Inferior parietal cortex (tissue), 1 donor: ENCODE measurements at regions not wholly inside any gene's neighbourhood (a gene's known extent, or its start where the extent isn't known, plus 50 kb on each side); places are given as distances from the start of the nearest gene placed in this dataset.

ENCODE experiments used
- DNase-seq: peaks from one replicate; pipeline ENCODE4 v3.0.0-alpha.2; 2016; ENCODE audit errors: extremely low spot score

DNA sequence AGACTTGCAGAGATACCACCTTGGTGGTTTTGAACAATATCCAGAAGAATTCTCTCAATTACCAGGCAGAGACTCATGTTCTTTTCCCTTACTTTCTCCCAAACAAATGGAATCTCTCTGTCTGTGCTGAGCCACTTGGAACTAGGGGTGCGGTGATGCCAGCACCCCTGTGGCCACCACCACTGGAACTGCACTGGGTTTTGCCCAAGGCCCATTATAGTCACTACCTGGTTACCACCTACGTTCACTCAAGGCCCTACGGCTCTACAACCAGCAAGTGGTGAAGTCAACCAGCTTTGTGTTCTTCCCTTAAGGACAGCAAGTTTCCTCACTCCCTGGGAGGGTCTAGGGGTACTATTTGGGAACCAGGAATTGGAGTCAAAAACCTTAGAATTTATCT, 1183.7 kb downstream of the FSTL5 start:
- no peak for DNase-seq

GRCh38 chr4:160981083-160981482, 1182.7 kb downstream of the FSTL5 start:
- DNase-seq = no peak

GRCh38 chr4:160983035-160983434, 1180.8 kb downstream of the FSTL5 start:
- DNase-seq = no peak

DNA sequence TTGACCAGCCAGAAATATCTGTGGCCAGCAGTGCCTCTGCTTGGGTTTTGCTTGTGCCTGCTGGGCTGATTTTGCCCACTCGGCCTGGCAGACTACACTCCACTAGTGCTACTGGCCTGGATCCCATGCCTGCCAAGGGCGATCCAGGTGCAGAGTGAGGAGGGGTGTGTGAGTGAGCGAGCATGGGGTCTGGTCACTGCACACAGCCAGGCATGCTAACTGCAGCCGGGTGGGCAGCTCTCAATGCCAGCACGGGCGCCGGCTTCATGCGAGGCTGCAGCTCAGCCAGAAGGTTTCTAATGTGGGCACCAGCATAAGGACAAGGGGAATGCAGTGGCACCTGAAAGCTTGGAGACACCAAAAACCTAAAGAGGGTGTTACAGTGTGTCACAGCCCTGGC, 1161.4 kb downstream of the FSTL5 start:
- no peak for DNase-seq

DNA sequence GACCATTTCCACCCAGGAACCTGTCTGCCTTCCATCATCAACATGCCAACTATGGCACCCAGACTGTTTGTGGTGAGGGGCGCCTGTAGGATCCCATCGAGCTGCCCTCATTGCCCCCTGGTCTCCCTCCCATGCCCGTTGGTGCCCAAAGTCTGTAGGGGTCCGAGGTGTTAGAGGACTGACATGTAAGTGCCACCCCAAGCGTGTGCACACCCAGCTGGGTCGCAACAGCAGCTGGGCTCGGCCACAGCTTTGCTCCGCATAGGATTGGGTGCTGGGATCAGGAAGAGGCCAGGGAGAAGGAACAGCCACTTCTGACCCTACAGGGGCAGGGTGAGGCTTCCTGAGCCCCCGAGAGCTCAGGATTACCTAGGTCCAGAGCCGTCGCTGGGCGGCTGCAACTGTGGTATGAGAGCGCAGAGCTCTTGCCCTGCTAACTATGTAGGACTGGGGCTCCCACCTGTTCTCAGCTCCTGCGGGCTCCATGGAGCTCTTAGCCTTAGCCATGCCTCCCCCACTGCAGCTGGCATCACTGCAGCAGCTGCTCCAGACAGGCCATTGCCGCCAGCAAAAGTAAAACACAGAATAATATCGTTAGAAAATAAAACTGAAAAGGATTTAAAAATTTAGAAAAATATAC, 1160.3 kb downstream of the FSTL5 start:
- no peak for DNase-seq

DNA sequence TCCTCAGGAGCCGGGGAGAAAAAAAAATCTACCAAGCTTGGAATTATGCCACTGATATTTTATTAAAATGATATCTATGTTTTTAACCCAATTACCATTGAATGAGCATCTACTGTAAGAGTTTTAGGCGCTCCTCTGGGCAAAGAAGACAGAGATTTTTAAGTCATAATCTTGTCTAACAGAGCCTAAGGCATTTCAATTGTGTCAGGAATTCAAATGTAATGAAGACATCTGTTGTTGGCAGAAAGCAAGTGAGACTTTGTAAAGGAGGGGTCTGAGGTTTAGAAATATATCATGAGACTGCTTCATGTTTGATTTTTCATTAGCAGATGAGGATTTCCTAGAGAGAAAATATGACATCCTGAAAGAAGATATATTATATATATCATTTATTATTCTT, 1158.1 kb downstream of the FSTL5 start:
- no peak for DNase-seq

DNA sequence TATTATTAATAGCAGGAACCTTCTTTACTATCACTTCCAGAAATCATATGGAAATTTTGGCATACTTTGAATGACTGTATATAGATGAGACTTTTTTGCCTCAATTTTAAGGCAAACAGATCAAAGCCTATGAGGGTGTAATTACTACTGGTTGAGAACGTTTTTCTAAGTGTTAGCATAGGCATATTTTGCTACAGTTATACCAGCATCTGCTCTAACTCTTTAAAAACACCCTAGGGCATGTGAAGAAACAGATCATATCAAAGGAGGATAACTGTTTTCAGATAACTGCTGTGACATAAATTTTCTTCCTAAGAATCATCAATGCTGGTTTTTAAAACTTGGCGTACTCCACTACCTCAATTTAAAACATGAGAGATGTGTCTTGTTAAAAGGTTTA, 1155.3 kb downstream of the FSTL5 start:
- no peak for DNase-seq

DNA sequence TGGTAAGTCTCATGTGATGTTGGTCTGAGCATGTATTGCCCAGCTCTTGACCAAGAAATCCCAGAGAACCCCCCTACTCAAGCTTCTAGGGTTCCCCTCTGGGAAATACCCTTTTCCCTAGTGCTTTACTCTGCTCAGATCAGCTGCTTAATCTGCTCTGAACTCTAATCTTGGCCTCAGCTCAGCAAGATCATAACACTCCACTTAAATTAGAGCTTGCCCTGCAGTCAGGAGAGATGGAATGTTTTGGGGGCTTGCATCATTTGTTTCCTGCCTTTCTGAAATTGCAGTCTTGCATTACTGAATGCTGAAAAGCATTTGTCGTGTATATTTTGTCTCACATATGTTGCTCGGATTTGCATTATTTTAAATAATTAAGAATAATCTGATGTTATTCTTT, 1153.6 kb downstream of the FSTL5 start:
- DNase-seq = no peak
